ENCODE measurements at regions not wholly inside any gene's neighbourhood (a gene's known extent, or its start where the extent isn't known, plus 50 kb on each side); places are given as distances from the start of the nearest gene placed in this dataset.
"Not testable (repeated sequence)": the region's sequence is repeated elsewhere in the genome, so short reads cannot be mapped to it uniquely, and the experiment has no call there.

DNA sequence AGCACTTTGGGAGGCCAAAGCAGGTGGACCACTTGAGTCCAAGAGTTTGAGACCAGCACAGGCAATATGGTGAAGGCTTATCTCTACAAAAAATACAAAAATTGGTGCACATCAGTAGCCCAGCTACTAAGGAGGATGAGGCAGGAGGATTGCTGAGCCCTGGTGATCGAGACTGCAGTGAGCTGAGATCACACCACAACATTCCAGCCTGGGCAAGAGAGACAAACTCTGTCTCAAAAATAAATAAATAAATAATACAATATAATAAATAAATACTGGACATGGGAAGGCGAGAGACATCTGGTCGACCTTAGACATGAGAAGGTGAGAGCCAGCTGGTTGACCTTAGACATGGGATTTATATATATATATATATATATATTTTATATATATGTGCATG, 119.8 kb upstream of the SLC38A4 start:
- DNase-seq (ENCODE audit: low spot score): no peak

GRCh38 chr12:46946137-46946536, 120.3 kb upstream of the SLC38A4 start:
- no peak for DNase-seq (ENCODE audit: low spot score)

DNA sequence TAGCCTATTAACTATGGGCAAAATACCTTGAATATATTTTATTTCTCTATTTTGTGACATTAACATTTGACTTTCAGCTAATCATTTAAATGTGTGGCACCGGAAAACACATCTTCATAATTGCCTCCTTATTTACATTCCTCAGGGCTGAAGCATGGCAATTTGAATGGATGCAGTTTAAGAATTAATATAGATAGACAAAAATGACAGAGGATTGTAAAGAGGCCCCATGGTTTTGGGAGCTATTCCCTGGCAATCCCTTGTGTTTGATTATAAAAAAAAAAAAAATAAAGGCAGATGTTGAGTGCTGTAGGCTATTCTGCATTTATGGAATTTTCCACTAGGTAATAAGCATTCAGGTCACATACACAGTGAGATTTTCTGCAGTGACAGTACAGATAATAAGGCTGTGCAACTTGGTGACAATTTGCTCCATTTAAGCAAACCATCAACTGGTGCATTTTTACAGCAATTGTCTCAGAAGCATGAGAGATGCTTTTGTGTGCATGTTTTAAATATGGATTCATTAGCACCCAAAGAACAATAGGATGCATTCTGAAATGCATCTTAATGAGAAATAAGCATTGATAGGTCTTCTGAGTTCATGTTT, 123.2 kb upstream of the SLC38A4 start:
- peak; percentile 70 for DNase-seq (ENCODE audit: low spot score)

DNA sequence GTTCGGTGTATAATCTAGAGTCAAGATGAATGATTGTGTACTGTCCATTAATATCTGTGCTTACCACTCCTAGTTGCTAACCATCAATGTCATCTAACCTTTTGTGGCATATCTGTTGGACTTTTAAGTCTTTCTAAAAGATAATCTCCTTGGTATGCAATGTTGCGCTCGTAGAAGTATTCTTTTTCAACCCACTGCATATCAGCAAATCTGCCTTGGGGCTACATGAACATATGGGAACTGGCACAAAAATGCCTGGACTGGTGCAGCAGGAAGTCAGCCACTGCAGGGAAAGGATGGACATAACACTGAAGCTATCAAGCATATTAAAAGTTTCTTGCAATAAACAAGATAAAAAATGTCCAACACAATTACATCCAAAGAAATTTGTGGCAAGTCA, 124.3 kb upstream of the SLC38A4 start:
- DNase-seq (ENCODE audit: low spot score): no peak

- no peak for DNase-seq (ENCODE audit: low spot score)
These were observed 126.4 kb upstream of the PCED1B start for GRCh38 chr12:46952880-46953483.

DNA sequence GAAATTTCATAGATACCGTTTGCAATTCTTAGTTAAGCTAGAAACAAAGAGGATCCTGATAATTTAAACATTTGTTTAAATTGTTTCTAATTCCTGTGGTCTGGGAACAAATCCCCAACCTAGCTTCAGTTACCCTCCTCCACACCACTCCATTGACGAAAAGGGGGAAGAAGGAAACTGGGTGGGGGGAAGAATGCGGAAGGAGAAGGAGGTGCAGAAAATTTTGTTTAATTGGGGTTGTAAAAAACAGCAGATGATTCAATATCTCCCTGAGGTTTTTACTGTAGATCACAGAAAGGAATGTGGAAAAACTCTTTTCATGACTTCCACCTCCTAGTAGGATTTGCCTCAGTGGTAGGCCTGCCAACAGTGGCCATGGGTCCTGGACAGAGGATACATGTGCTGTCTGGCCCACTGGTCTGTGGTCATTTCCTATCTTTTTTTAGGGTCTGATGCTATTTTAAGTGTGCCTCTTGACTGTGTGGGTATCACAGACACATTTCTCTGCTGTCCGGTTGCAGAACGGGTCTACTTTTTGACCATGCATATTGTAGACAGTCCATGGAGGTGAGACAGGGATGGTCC, 122.9 kb upstream of the PCED1B start:
- DNase-seq (ENCODE audit: low spot score): peak; percentile 61

GRCh38 chr12:46958053-46958452, 121.4 kb upstream of the PCED1B start:
- DNase-seq (ENCODE audit: low spot score): no peak

DNA sequence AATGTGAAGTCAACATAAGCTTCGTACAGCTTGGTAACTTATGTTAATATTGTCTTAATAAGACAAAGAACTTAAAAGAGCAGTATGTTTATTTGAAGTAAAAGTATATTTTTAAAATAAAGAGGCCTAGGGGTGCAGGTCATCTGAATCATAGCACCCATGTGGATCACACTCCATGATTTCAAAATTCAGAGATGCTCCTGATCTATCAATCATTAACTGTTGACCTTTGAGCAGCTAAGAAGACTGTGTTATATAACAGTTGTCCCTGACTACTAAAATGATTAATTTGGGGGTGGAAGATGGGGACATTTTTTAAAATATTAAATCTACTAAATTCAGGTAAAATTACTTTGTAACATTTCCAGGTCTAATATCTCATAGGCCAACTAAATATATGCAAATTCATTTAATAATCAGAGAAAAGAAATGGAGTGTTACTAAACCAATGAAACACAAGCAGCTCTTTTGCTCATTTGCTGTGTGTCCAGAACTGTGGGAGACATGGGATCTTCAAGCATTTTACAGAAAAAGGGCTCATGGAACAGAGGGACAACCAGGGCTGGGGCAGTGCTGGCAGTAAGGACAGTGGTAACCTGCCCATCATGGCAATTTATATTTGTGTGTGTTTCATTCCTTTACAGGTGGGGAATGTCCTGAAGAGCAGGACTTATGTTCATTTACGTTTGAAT, 120.7 kb upstream of the PCED1B start:
- DNase-seq (ENCODE audit: low spot score): no peak

- peak; percentile 28 for DNase-seq (ENCODE audit: low spot score)
These were observed 119.9 kb upstream of the PCED1B start for GRCh38 chr12:46959502-46959901.

GRCh38 chr12:46960681-46961080, 118.7 kb upstream of the PCED1B start:
- no peak for DNase-seq (ENCODE audit: low spot score)

GRCh38 chr12:46963191-46963590, 116.2 kb upstream of the PCED1B start:
- DNase-seq (ENCODE audit: low spot score): no peak

DNA sequence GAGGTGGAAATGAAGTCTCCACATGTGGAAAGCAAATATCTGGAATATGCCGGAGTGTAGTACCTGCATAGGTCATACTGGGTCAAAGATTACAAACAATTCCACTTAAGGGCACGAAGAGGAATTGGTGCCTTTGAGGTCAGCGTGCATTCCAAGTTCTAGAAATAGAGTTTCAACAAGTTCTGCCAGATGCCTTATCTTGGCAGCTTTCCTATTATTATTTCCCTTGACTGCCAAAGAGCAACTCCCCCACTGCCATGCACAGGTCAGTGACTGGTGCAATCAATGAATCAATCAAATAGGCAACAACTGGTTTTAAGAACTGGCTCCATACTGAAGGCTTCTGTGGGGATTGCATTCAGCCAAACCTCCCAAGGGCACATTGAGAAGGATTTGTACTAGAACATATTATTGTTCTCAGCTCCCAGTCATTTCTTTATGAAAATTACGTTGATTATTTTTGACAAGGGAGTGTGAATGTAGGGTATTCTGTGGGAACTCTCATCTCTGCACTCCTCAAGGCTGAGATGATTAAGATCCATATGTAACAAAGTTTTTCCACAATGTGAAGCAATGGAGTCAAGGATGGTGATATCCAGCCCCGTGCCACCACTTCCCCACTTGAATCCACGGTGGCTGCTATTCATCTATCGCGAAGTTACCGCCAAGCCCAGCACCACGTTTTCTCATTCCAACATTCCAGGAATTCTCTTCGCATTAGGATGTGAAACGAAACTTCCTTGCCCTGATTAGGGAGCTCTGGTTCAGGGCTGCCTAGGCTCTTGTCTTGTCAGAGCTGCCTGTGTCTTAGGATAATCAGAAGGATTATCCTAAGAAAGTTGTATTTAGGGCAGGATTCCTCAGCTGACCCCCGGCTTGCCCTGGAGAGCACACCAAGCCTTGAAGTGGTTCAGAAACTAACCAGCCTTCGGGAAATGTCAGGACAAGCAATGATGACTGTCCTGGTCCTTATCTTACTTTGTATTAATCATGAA, 115.1 kb upstream of the PCED1B start:
- peak; percentile 59 for DNase-seq (ENCODE audit: low spot score)

DNA sequence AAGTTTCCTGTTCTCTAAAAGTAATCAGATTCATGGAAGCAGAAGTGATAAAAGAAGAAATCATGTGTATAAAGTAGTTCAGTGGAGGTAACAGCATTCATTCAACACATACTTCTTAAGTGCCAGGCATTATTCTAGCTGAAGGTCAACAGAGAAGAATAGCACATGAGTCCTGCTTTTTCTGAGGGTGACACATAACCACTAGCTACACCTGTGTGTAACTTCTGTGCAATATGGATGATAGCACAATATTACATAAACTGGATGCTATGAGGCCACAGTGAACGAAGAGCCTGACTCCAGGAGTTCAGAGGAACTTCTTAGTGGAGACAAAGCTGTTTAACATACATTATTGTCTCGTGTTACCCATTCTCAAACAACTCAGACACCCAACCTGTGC, 114.3 kb upstream of the PCED1B start:
- no peak for DNase-seq (ENCODE audit: low spot score)

- DNase-seq (ENCODE audit: low spot score): no peak
These were observed 113.5 kb upstream of the PCED1B start for GRCh38 chr12:46965880-46966279.

- DNase-seq (ENCODE audit: low spot score): no peak
These were observed 108.8 kb upstream of the PCED1B start for GRCh38 chr12:46970636-46971035.

- not testable (repeated sequence) for DNase-seq (ENCODE audit: low spot score)
These were observed 105.5 kb upstream of the PCED1B start for GRCh38 chr12:46973937-46974336.

- DNase-seq (ENCODE audit: low spot score): no peak
These were observed 101.5 kb upstream of the PCED1B start for GRCh38 chr12:46977871-46978375.

DNA sequence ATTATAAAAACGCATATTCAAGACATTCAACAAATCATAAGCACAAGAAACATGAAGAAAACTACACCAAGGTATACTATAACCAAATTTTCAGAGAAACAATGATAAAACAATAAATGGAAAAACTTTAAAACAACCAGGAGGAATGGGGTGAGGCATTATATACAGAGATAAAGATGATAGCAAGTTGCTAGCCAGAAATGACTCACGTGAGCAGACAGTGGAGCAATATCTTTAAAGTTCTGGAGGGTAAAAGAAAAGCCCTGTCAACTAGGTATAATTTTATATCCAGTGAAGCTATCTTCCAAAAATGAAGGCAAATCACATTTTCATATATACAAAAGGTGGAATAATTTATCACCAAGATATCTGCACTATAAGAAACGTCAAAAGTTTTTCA, 97.8 kb upstream of the PCED1B start:
- DNase-seq (ENCODE audit: low spot score): no peak

- DNase-seq (ENCODE audit: low spot score): no peak
These were observed 96.6 kb upstream of the PCED1B start for GRCh38 chr12:46982629-46983392.

- DNase-seq (ENCODE audit: low spot score): no peak
These were observed 96.0 kb upstream of the PCED1B start for GRCh38 chr12:46983393-46983793.
